Gastroesophageal sphincter (tissue), 3 donors: ENCODE measurements at regions not wholly inside any gene's neighbourhood (a gene's known extent, or its start where the extent isn't known, plus 50 kb on each side); places are given as distances from the start of the nearest gene placed in this dataset.

Experiments used
- CTCF ChIP-seq, 4 experiments: fragments of 200-600 bp in 2 of 4; fragments of 450-650 bp in 2 of 4; sonication (generic) in 1 of 4; IDR thresholded peaks; one replicate each; pipeline ENCODE4 v1.5.1; 2017 to 2019; ENCODE audit warnings: antibody characterized with exemption in 4 of 4, mild to moderate bottlenecking in 2 of 4, moderate library complexity in 2 of 4
- EP300 ChIP-seq: sonication (generic); formaldehyde crosslinking; IDR thresholded peaks from one replicate; pipeline ENCODE4 v1.6.1; 2017; ENCODE audit warnings: antibody characterized with exemption, mild to moderate bottlenecking
- POLR2A ChIP-seq, 2 donors: fragments of 450-650 bp; IDR thresholded peaks; one replicate each; pipeline ENCODE4 v1.6.1; 2017; ENCODE audit warnings: antibody characterized with exemption in 2 of 2, mild to moderate bottlenecking in 2 of 2, moderate library complexity in 1 of 2
- POLR2AphosphoS5 ChIP-seq: sonication (generic); formaldehyde crosslinking; IDR thresholded peaks from one replicate; pipeline ENCODE4 v1.6.1; 2017; ENCODE audit warnings: antibody characterized with exemption

GRCh38 chr9:38119560-38120236 is 50.7 kb upstream of the SHB start:
- TF ChIP-seq CTCF (IDR thresholded peaks at IDR 0.05), result no peak
- TF ChIP-seq POLR2A (IDR thresholded peaks at IDR 0.05), result no peak
- no peak for TF ChIP-seq POLR2AphosphoS5
- no peak for TF ChIP-seq EP300
